Lower leg skin (tissue), 3 donors: ENCODE measurements at regions not wholly inside any gene's neighbourhood (a gene's known extent, or its start where the extent isn't known, plus 50 kb on each side); places are given as distances from the start of the nearest gene placed in this dataset.

Experiments used
- CTCF ChIP-seq, 3 donors: fragments of 450-650 bp; IDR thresholded peaks; one replicate each; pipeline ENCODE4 v1.5.1; 2016; ENCODE audit warnings: antibody characterized with exemption in 3 of 3, mild to moderate bottlenecking in 3 of 3, moderate library complexity in 2 of 3
- POLR2A ChIP-seq, 2 donors: fragments of 450-650 bp; IDR thresholded peaks; one replicate each; pipeline ENCODE4 v1.6.1; 2016 to 2017; ENCODE audit warnings: antibody characterized with exemption in 2 of 2, mild to moderate bottlenecking in 1 of 2, moderate library complexity in 1 of 2

GRCh38 chr10:1964476-1964875, 227.2 kb upstream of the ADARB2 start:
- no peak for TF ChIP-seq CTCF (IDR thresholded peaks at IDR 0.05)
- TF ChIP-seq POLR2A (IDR thresholded peaks at IDR 0.05): no peak
